ENCODE measurements at regions not wholly inside any gene's neighbourhood (a gene's known extent, or its start where the extent isn't known, plus 50 kb on each side); places are given as distances from the start of the nearest gene placed in this dataset.

DNA sequence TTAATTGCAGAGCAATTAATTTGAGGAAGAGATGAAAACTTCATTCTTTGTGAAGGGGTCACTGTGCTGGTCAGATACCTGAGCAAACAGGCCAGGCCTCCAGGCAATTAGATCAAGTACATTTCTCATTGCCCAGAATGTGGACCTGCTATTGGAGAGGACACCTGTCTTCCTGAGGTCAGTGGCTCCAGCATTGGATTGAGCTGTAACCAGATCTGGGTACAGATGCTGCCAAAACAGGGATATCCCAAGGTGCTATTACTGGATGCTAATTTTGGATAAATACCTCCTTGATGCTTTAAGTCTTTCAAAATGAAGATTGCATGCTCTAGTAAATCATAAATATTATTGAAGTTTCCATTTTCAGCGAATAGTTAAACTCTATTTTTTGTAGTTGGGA is 131.5 kb downstream of the FAM161A start:
- no peak for DNase-seq (ENCODE audit: low read depth)

DNA sequence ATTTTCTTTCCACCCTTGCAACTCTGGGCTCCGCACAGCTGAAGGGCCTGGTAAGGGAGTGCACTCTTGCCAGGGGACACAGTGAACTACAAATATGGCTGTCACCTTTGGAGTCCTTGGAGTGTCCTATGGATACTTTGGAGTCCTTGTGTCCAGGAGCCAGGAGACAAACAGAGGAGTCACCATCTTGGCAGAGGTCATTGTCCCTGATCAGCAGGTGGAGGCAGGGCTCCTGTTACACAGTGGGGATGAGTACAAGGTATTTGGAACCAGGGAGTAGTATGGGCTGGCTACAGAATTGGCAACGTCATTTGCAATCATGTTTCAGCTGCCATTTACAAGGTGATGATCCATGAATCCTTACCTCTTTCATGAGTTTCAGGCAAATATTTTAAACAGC is 132.5 kb downstream of the FAM161A start:
- no peak for DNase-seq (ENCODE audit: low read depth)

GRCh38 chr2:61720911-61721310 is 132.9 kb downstream of the FAM161A start:
- DNase-seq (ENCODE audit: low read depth): no peak

- no peak for DNase-seq (ENCODE audit: low read depth)
These were observed 134.9 kb downstream of the FAM161A start for GRCh38 chr2:61718965-61719364.

GRCh38 chr2:61715506-61715905 is 138.4 kb downstream of the FAM161A start:
- DNase-seq (ENCODE audit: low read depth): no peak

- DNase-seq (ENCODE audit: low read depth): no peak
These were observed 139.7 kb downstream of the FAM161A start for GRCh38 chr2:61714210-61714609.

- DNase-seq (ENCODE audit: low read depth): no peak
These were observed 140.4 kb downstream of the FAM161A start for GRCh38 chr2:61713457-61713856.

GRCh38 chr2:61712060-61712459 is 141.8 kb downstream of the FAM161A start:
- DNase-seq (ENCODE audit: low read depth): no peak

DNA sequence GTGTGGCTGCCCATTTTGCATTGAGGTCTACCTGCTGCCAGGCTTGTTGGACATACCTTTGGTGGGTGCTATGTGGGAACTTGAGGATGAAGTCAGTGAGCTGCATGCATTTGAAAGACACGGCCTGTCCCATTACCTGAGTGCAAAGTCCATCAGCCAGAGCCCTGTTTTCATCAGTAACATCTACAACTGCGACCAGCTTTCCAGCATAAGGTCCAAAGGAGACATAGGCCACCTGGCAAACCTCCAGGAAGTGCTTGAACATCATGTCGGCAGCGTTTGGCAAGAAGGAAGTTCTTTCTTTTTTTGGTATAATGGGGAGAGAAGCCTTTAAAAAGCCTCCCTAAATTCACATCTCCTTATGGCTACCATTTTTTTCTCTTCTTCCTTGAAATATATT is 143.1 kb downstream of the FAM161A start:
- DNase-seq (ENCODE audit: low read depth): no peak

GRCh38 chr2:61707984-61708852 is 145.6 kb downstream of the FAM161A start:
- DNase-seq (ENCODE audit: low read depth): no peak

DNA sequence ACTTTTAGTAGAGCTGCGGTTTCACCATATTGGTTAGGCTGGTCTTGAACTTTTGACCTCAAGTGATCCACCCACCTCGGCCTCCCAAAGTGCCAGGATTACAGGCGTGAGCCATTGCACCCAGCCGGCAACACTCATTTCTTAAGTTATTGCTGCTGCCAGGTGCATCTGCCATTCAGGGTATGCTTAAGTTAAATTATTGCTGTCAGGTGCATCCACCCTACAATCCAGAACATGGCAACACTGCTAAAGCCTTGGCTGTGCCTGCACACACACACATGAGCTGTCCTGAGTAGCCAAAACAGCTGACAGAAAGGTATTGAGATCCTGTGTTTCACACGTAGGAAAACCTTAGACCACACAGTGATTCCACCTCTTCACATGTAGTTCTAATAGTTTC is 148.2 kb downstream of the FAM161A start:
- DNase-seq (ENCODE audit: low read depth): no peak

DNA sequence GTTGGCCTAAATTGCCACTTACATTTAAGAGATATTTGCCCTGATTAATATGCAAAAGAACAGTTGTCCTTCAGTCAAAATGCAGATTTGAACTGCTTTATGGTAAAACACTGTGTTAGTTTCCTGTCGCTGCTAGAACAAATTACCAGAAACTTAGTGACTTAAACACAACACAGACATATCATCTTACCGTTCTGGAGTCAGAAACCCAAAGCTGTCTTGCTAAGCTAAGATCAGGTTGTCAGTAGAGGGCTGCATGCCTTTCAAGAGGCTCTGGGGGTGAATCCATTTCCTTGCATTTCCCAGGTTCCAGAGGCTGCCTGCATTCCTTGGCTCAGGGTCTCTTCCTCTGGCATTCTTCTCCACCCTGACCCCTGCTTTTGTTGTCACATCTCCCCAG is 149.5 kb downstream of the FAM161A start:
- DNase-seq (ENCODE audit: low read depth): no peak

- DNase-seq (ENCODE audit: low read depth): no peak
These were observed 151.8 kb downstream of the FAM161A start for GRCh38 chr2:61702088-61702467.

DNA sequence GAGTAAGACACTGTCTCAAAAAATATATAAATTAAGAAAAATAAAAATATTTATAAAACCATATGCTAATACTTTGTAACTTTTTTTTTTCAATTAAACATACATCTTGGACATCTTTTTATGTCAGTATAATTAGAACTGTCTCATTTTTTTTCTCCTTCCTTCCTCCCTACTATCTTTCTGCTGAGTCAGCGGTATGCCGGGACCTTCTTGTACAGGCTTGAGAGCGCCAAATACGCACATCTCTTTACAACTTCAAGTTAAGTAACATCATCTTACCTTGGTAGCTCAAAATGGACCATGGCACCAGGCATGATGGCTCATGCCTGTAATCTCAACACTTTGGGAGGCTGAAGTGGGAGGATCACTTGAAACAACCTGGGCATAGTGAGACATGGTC is 153.4 kb downstream of the FAM161A start:
- no peak for DNase-seq (ENCODE audit: low read depth)

DNA sequence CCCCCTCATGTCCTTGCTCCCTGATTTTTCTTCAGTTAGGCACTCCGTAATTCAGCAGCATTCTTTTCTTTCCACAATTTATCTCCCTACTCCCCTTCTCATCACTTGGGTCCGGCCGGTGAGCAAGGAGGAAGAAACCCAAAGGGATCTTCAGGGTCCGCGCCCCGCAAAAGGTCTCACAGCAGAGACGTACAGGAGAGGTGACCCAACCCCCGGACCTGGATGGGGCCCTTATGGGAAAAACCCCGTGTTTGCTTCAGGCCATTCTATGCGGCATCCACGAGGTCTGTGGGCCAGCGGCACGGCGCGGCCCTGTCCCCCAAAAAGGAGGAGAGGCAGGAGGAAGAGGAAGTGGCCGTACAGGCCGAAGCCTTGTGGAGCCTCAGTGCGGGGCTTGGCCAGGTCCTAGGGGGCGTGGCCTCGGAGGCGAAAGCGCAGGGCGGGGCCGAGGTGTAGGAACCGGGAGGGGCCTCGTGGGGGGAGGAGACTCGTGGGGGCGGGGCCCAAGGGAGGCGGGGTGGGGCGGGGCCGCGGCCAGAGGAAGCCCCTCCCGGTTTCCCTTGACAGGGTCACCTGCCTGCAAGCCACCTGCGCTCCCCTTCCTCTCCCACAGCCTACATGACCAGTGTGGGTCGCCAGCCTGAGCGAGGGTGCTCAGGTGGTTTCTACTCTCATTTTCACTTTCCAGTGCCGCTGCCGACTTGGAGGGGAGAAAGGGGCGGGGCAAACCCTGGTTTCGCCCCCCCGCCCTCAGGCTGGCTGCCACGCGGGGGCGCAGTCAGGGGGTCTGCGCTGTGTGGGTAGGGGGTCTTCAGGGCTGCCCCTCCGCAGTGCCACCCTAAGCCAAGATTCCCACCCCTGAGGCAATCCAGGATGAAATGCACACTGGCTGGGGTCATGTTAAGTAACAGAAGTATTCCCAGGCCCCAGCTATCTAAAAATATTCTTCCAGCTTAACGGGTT is 156.4 kb upstream of the XPO1 start:
- peak; percentile 72 for DNase-seq (ENCODE audit: low read depth)

- no peak for DNase-seq (ENCODE audit: low read depth)
These were observed 155.6 kb upstream of the XPO1 start for GRCh38 chr2:61693744-61694143.

DNA sequence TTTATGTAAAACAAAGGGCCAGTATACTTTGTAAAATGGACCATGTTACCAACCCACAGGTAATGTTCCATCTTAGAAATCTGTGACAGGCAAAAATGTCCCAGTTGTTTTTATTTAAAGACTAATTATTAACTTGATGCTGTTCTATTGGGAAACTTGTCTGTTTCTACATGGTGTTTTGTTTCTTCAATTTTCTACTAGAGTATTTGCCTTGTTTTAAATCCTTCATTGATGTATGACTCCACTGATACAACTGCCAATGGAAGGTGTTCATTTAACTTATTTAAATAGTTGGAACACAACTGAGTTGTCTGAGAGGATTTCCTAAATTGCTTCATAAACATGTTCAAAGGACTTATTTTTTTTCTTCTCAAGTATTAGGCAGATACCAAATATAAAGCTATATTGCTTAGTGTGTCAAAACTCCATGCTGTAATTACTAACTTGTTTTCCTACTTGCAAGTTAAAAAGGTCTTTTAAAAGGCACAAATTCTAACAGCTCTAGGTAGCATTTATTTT is 152.0 kb upstream of the XPO1 start:
- no peak for DNase-seq (ENCODE audit: low read depth)

DNA sequence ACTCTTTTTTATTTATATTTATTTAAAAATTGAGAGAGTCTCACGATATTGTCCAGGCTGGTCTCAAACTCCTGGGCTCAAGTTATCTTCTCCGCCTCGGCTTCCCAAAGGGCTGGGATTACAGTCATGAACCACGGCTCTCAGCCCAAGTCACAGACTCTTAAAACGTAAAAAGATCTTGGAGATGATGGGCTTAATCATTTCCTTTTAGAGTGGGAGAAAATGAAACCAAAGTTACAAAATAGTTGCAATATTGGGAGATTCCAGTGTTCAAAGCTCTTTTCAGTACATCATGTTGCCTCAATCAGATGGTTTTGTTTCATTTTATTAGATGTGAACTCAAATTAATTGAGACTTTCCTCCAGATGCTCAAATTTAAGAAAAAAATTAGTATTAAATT is 151.4 kb upstream of the XPO1 start:
- DNase-seq (ENCODE audit: low read depth): no peak

- no peak for DNase-seq (ENCODE audit: low read depth)
These were observed 150.5 kb upstream of the XPO1 start for GRCh38 chr2:61688369-61689334.

DNA sequence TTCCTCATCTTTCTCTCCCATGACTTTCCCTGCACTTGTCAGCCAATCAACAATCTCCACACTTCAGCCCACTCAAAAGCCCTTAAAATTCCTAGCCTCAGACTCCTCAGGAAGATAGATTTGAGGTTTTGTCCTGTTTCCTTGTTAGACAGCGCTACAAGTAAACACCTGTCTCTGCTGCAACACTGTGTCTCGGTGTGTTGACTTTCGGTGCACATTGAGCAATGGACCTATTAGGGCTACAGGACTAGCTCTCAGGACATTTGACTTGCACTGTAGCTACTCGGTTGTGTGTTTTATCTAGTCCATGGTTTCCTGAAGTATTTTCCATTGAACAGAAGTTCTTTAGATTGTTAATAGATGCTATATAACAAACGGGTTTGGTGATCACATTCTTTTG is 140.9 kb upstream of the XPO1 start:
- no peak for DNase-seq (ENCODE audit: low read depth)

- no peak for DNase-seq (ENCODE audit: low read depth)
These were observed 139.8 kb upstream of the XPO1 start for GRCh38 chr2:61677942-61678341.

DNA sequence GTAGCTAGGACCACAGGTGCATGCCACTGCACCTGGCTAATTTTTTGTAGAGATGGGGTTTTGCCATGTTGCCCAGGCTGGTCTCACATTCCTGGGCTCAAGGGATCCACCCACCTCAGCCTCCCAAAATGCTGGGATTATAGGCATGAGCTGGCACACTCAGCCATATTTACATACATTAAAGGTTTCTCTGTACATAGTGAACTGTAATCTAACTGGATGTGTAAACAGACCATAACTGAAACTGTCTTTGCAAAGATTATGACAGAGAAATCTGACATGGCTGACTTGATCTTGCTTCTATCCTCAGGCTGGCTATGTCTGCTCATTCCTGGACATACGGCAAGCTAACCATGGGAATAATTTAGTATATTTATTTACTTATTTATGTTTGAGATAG is 139.2 kb upstream of the XPO1 start:
- no peak for DNase-seq (ENCODE audit: low read depth)

All from activated T-helper 1 cell treated with Interleukin-2 at 50 U/mL for 16 hours (primary cell).